K562 (cell line): ENCODE measurements at regions not wholly inside any gene's neighbourhood (a gene's known extent, or its start where the extent isn't known, plus 50 kb on each side); places are given as distances from the start of the nearest gene placed in this dataset.

Source experiments
- RBM25 ChIP-seq: fragments of 200-400 bp; formaldehyde crosslinking; IDR thresholded peaks from 2 replicates; pipeline ENCODE4 v1.6.1; 2018; ENCODE audit warnings: low read length, low read depth, moderate library complexity; ENCODE audit not compliant: severe bottlenecking
- SMC3 ChIP-seq: conservative IDR thresholded peaks from 2 replicates; pipeline ENCODE4 v1.6.1; 2011; ENCODE audit warnings: low read depth, low read length, improper control_type of control experiment; ENCODE audit not compliant: insufficient read depth
- VEZF1 ChIP-seq: fragments of 200-800 bp; sonication (Bioruptor generic); IDR thresholded peaks from 2 replicates; pipeline ENCODE4 v1.6.1; 2017; ENCODE audit warnings: missing genetic modification characterization, missing compliant biosample characterization
- ZKSCAN1 ChIP-seq: fragments of 150-350 bp; IDR thresholded peaks from 2 replicates; pipeline ENCODE4 v1.6.1; 2016; ENCODE audit warnings: low read depth, low read length
- ZNF146 ChIP-seq: IDR thresholded peaks from one replicate; pipeline ENCODE4 v1.6.1; 2018; ENCODE audit warnings: missing compliant biosample characterization; ENCODE audit not compliant: unreplicated experiment
- ZNF232 ChIP-seq: sonication (generic); formaldehyde crosslinking; IDR thresholded peaks from 2 replicates; pipeline ENCODE4 v1.8.0; 2022; ENCODE audit warnings: mild to moderate bottlenecking, missing genetic modification reagents
- ZNF584 ChIP-seq: fragments of 200-800 bp; sonication (Bioruptor generic); IDR thresholded peaks from 2 replicates; pipeline ENCODE4 v1.6.1; 2016; ENCODE audit warnings: low read depth, mild to moderate bottlenecking, missing genetic modification characterization, missing compliant biosample characterization
- TF ChIP-seq, protein P1 (sequence below): IDR thresholded peaks from 3 replicates; pipeline ENCODE4 v1.6.1; 2011; ENCODE audit warnings: borderline replicate concordance, mild to moderate bottlenecking, moderate library complexity; ENCODE audit not compliant: insufficient read length; ENCODE audit errors: extremely low read depth
- TF ChIP-seq, protein P2 (sequence below), 2 experiments: fragments of 450-650 bp in 1 of 2; sonication (generic) in 1 of 2; formaldehyde crosslinking in 1 of 2; IDR thresholded peaks; 2 replicates each; pipeline versions ENCODE4 v1.7.1 to v1.9.0; 2016 to 2022; ENCODE audit warnings: inconsistent platforms in 1 of 2, mild to moderate bottlenecking in 1 of 2, missing genetic modification reagents in 1 of 2
- TF ChIP-seq, protein P3 (sequence below), 3 experiments: IDR thresholded peaks in 2 of 3; conservative IDR thresholded peaks in 1 of 3; 2 replicates each; pipeline ENCODE4 v1.5.1; 2011 to 2012; ENCODE audit warnings: low read length in 3 of 3, mild to moderate bottlenecking in 3 of 3, control low read depth in 2 of 3, improper control_type of control experiment in 1 of 3, inconsistent platforms in 1 of 3, low read depth in 1 of 3, mixed read lengths in 1 of 3, moderate library complexity in 1 of 3; ENCODE audit not compliant: insufficient read depth in 2 of 3

GRCh38 chr2:204260162-204260877, 285.0 kb upstream of the PARD3B start (continued):
- TF ChIP-seq, protein P1, sequence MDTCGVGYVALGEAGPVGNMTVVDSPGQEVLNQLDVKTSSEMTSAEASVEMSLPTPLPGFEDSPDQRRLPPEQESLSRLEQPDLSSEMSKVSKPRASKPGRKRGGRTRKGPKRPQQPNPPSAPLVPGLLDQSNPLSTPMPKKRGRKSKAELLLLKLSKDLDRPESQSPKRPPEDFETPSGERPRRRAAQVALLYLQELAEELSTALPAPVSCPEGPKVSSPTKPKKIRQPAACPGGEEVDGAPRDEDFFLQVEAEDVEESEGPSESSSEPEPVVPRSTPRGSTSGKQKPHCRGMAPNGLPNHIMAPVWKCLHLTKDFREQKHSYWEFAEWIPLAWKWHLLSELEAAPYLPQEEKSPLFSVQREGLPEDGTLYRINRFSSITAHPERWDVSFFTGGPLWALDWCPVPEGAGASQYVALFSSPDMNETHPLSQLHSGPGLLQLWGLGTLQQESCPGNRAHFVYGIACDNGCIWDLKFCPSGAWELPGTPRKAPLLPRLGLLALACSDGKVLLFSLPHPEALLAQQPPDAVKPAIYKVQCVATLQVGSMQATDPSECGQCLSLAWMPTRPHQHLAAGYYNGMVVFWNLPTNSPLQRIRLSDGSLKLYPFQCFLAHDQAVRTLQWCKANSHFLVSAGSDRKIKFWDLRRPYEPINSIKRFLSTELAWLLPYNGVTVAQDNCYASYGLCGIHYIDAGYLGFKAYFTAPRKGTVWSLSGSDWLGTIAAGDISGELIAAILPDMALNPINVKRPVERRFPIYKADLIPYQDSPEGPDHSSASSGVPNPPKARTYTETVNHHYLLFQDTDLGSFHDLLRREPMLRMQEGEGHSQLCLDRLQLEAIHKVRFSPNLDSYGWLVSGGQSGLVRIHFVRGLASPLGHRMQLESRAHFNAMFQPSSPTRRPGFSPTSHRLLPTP: no peak
- TF ChIP-seq VEZF1 (CRISPR knock-in tag) (peak; percentile 12; the same call in 1 of the 2 replicates), RBM25 (no peak), ZKSCAN1 (no peak), SMC3 (peak; percentile 45; the same call in 1 of the 2 replicates), ZNF232 (CRISPR knock-in tag) (no peak), ZNF146 (no peak), ZNF584 (CRISPR knock-in tag) (no peak)
- TF ChIP-seq, protein P2, sequence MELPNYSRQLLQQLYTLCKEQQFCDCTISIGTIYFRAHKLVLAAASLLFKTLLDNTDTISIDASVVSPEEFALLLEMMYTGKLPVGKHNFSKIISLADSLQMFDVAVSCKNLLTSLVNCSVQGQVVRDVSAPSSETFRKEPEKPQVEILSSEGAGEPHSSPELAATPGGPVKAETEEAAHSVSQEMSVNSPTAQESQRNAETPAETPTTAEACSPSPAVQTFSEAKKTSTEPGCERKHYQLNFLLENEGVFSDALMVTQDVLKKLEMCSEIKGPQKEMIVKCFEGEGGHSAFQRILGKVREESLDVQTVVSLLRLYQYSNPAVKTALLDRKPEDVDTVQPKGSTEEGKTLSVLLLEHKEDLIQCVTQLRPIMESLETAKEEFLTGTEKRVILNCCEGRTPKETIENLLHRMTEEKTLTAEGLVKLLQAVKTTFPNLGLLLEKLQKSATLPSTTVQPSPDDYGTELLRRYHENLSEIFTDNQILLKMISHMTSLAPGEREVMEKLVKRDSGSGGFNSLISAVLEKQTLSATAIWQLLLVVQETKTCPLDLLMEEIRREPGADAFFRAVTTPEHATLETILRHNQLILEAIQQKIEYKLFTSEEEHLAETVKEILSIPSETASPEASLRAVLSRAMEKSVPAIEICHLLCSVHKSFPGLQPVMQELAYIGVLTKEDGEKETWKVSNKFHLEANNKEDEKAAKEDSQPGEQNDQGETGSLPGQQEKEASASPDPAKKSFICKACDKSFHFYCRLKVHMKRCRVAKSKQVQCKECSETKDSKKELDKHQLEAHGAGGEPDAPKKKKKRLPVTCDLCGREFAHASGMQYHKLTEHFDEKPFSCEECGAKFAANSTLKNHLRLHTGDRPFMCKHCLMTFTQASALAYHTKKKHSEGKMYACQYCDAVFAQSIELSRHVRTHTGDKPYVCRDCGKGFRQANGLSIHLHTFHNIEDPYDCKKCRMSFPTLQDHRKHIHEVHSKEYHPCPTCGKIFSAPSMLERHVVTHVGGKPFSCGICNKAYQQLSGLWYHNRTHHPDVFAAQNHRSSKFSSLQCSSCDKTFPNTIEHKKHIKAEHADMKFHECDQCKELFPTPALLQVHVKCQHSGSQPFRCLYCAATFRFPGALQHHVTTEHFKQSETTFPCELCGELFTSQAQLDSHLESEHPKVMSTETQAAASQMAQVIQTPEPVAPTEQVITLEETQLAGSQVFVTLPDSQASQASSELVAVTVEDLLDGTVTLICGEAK (IDR thresholded peaks at IDR 0.05): no peak
- TF ChIP-seq, protein P2 (CRISPR knock-in tag; IDR thresholded peaks at IDR 0.05): no peak
- TF ChIP-seq, protein P3, sequence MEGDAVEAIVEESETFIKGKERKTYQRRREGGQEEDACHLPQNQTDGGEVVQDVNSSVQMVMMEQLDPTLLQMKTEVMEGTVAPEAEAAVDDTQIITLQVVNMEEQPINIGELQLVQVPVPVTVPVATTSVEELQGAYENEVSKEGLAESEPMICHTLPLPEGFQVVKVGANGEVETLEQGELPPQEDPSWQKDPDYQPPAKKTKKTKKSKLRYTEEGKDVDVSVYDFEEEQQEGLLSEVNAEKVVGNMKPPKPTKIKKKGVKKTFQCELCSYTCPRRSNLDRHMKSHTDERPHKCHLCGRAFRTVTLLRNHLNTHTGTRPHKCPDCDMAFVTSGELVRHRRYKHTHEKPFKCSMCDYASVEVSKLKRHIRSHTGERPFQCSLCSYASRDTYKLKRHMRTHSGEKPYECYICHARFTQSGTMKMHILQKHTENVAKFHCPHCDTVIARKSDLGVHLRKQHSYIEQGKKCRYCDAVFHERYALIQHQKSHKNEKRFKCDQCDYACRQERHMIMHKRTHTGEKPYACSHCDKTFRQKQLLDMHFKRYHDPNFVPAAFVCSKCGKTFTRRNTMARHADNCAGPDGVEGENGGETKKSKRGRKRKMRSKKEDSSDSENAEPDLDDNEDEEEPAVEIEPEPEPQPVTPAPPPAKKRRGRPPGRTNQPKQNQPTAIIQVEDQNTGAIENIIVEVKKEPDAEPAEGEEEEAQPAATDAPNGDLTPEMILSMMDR (IDR thresholded peaks at IDR 0.05 in 2 of 3, conservative IDR thresholded peaks at IDR 0.05 in 1 of 3; ENCODE audit: insufficient read depth in 2 of 3, low read depth in 1 of 3, low read length in 3 of 3): peak; percentile 66 to 88 (median 77)
